Mammary epithelial cell (primary cell): ENCODE measurements at regions not wholly inside any gene's neighbourhood (a gene's known extent, or its start where the extent isn't known, plus 50 kb on each side); places are given as distances from the start of the nearest gene placed in this dataset.

Source experiments
- CTCF ChIP-seq, 2 donors: IDR thresholded peaks in 1 of 2; conservative IDR thresholded peaks in 1 of 2; 2 replicates each; pipeline ENCODE4 v1.5.1; 2011 to 2012; ENCODE audit warnings: inconsistent platforms in 2 of 2, low read length in 2 of 2, mild to moderate bottlenecking in 2 of 2, control low read depth in 1 of 2, low read depth in 1 of 2; ENCODE audit not compliant: insufficient read depth in 1 of 2; ENCODE audit errors: extremely low read depth in 1 of 2
- EZH2 ChIP-seq: IDR thresholded peaks from 2 replicates; pipeline ENCODE4 v1.6.1; 2012; ENCODE audit warnings: low read length, inconsistent platforms, borderline replicate concordance

DNA sequence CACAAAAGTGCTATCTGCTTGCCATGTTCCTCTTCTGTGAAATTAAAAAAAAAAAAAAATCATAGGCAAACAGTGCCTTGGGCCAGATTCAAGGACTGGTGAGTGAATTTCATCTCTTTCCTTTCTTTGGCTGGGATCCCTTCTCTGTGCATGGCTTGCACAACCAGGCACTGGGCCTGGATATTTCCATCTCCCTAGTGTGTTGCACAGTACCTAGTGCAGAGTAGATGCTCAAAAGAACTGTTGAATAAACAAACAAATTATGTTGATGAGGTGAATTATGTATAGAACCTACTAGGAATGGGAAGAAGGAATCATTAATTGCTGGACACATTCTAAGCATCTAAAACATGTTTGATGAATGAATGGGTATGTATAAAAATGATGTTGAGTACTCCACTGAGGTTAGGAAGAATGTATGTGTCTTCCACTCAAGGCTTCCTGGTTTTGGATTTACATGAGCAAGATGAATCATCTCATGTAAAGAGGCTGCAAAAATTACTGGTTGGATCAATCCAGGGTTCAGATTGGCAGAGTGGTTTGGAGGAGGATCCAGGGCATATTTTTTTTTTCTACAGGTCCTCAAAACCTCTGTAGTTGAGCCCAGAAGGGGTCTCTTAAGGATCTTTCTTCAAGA is 93.2 kb downstream of the EMP1 start:
- no peak for TF ChIP-seq CTCF (conservative IDR thresholded peaks at IDR 0.05 in 1 of 2, IDR thresholded peaks at IDR 0.05 in 1 of 2; ENCODE audit: extremely low read depth in 1 of 2, insufficient read depth in 1 of 2, low read depth in 1 of 2, low read length in 2 of 2)
- no peak for TF ChIP-seq EZH2
